ENCODE measurements at regions not wholly inside any gene's neighbourhood (a gene's known extent, or its start where the extent isn't known, plus 50 kb on each side); places are given as distances from the start of the nearest gene placed in this dataset.

DNA sequence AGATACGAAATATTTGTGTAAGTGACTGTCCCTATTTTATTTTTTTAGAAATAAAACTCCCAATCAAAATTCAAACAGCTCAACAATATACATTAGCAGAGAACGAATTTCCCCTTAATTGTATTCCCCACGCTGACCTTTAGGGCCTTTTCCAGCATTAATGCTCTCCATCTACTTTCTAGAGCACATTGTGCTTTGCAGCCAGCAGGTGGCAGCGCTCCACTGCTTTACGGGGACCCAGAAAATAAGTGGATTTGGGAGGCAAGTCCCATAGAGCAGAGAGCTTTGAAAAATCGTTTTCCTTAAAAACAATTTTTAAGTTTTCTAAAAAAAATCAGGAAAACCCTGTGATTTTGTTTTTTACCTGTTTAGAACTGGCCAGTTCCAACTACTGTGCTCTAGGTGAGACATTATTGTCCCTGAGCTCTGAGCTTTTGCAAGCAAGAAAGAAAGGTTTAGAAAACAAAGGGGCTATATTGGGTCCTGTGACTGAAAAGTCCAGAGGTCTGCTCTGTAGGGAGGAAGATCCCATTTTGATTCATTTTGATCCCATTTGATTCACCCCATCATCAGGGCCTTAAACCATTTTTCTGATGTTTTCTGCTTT lies 144.4 kb upstream of the ZNF644 start:
- intact Hi-C loops (cut with micrococcal nuclease; ENCODE audit: unreplicated experiment) (loop anchor here (2.0 to 5.0 kb wide), 6 partner anchors 113 to 1054 kb away; partner anchors contain the start of gene HFM1), in situ Hi-C loops (cut with MboI) (loop anchor here (10.0 to 25.0 kb wide), 2 partner anchors 759 to 1054 kb away; no protein-coding TSS in a partner anchor)
- peak; percentile 90 for ATAC-seq
- no TSS peak for BruUV-seq (replicated peaks)
- SMC1A ChIA-PET (ENCODE audit: uncharacterized antibody, unreplicated experiment): interaction anchor here (0.6 to 5.6 kb wide), 36 partner anchors 12 to 1052 kb away, joined by 3 to 47 read pairs (median 4); partner anchors contain the start of gene ZNF644
- WGBS (ENCODE audit: insufficient coverage, insufficient replicate concordance, low lambda C conversion rate, missing lambda C conversion rate): 0% methylated on average over 6 of the region's 6 CpGs
- Histone ChIP-seq H3K9me3 (replicated peaks; ENCODE audit: control insufficient read depth, insufficient read depth, low read length) (no peaks in the 10 kb centered on the region), H2AFZ (ENCODE audit: control insufficient read depth, low read depth, low read length) (no peak overlapping the region), H3K36me3 (ENCODE audit: control insufficient read depth in 2 of 2, insufficient read depth in 2 of 2, low read length in 1 of 2) (no peaks in the 10 kb centered on the region), H3K9ac (ENCODE audit: control insufficient read depth, insufficient read depth, low read length) (no peak overlapping the region), H3K4me1 (ENCODE audit: control insufficient read depth, insufficient read depth, low read length) (no peaks in the 10 kb centered on the region), H3K4me2 (ENCODE audit: control insufficient read depth, insufficient read depth) (no peak overlapping the region), H3K27ac (ENCODE audit: control insufficient read depth, insufficient read depth) (no peak overlapping the region), H4K20me1 (ENCODE audit: control insufficient read depth, insufficient read depth) (no peaks in the 10 kb centered on the region), H3K79me2 (ENCODE audit: control insufficient read depth, insufficient read depth, low read length) (no peaks in the 10 kb centered on the region), H3K4me3 (no peak overlapping the region), H3K27me3 (replicated peaks in 1 of 2; ENCODE audit: control insufficient read depth in 2 of 2, insufficient read depth in 2 of 2, low read length in 1 of 2) (no peaks in the 10 kb centered on the region)
- RAD21 ChIA-PET (ENCODE audit: unreplicated experiment): interaction anchor here (0.5 to 4.4 kb wide), 25 partner anchors 22 to 1116 kb away, joined by 3 to 46 read pairs (median 4); no protein-coding TSS in a partner anchor
- POLR2A ChIA-PET: no interaction called here
- peak; percentile 75 for FAIRE-seq
- no peak for DNase-seq (ENCODE audit: low read depth, low spot score)
- no peak for TF ChIP-seq SUZ12 (IDR thresholded peaks at IDR 0.05; ENCODE audit: unreplicated experiment)
- peak; percentile 86 for TF ChIP-seq RAD21 (IDR thresholded peaks at IDR 0.05; ENCODE audit: insufficient read depth, low read depth, low read length)
- TF ChIP-seq SMC3 (IDR thresholded peaks at IDR 0.05; ENCODE audit: borderline replicate concordance, low read length): peak; percentile 74
- TF ChIP-seq, protein P1, sequence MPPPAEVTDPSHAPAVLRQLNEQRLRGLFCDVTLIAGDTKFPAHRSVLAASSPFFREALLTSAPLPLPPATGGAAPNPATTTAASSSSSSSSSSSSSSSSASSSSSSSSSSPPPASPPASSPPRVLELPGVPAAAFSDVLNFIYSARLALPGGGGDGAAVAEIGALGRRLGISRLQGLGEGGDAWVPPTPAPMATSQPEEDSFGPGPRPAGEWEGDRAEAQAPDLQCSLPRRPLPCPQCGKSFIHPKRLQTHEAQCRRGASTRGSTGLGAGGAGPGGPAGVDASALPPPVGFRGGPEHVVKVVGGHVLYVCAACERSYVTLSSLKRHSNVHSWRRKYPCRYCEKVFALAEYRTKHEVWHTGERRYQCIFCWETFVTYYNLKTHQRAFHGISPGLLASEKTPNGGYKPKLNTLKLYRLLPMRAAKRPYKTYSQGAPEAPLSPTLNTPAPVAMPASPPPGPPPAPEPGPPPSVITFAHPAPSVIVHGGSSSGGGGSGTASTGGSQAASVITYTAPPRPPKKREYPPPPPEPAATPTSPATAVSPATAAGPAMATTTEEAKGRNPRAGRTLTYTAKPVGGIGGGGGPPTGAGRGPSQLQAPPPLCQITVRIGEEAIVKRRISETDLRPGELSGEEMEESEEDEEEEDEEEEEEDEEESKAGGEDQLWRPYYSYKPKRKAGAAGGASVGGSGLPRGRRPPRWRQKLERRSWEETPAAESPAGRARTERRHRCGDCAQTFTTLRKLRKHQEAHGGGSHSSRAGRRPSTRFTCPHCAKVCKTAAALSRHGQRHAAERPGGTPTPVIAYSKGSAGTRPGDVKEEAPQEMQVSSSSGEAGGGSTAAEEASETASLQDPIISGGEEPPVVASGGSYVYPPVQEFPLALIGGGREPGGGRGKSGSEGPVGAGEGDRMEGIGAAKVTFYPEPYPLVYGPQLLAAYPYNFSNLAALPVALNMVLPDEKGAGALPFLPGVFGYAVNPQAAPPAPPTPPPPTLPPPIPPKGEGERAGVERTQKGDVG (CRISPR knock-in tag; IDR thresholded peaks at IDR 0.05): no peak
- TF ChIP-seq TARDBP (IDR thresholded peaks at IDR 0.05; ENCODE audit: borderline replicate concordance): no peak
- TF ChIP-seq, protein P2, sequence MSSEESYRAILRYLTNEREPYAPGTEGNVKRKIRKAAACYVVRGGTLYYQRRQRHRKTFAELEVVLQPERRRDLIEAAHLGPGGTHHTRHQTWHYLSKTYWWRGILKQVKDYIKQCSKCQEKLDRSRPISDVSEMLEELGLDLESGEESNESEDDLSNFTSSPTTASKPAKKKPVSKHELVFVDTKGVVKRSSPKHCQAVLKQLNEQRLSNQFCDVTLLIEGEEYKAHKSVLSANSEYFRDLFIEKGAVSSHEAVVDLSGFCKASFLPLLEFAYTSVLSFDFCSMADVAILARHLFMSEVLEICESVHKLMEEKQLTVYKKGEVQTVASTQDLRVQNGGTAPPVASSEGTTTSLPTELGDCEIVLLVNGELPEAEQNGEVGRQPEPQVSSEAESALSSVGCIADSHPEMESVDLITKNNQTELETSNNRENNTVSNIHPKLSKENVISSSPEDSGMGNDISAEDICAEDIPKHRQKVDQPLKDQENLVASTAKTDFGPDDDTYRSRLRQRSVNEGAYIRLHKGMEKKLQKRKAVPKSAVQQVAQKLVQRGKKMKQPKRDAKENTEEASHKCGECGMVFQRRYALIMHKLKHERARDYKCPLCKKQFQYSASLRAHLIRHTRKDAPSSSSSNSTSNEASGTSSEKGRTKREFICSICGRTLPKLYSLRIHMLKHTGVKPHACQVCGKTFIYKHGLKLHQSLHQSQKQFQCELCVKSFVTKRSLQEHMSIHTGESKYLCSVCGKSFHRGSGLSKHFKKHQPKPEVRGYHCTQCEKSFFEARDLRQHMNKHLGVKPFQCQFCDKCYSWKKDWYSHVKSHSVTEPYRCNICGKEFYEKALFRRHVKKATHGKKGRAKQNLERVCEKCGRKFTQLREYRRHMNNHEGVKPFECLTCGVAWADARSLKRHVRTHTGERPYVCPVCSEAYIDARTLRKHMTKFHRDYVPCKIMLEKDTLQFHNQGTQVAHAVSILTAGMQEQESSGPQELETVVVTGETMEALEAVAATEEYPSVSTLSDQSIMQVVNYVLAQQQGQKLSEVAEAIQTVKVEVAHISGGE (CRISPR knock-in tag; IDR thresholded peaks at IDR 0.05): no peak
- TF ChIP-seq SREBF1 (IDR thresholded peaks at IDR 0.05; ENCODE audit: low read length): no peak
- TF ChIP-seq, protein P3, sequence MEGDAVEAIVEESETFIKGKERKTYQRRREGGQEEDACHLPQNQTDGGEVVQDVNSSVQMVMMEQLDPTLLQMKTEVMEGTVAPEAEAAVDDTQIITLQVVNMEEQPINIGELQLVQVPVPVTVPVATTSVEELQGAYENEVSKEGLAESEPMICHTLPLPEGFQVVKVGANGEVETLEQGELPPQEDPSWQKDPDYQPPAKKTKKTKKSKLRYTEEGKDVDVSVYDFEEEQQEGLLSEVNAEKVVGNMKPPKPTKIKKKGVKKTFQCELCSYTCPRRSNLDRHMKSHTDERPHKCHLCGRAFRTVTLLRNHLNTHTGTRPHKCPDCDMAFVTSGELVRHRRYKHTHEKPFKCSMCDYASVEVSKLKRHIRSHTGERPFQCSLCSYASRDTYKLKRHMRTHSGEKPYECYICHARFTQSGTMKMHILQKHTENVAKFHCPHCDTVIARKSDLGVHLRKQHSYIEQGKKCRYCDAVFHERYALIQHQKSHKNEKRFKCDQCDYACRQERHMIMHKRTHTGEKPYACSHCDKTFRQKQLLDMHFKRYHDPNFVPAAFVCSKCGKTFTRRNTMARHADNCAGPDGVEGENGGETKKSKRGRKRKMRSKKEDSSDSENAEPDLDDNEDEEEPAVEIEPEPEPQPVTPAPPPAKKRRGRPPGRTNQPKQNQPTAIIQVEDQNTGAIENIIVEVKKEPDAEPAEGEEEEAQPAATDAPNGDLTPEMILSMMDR (IDR thresholded peaks at IDR 0.05 in 2 of 3, conservative IDR thresholded peaks at IDR 0.05 in 1 of 3; ENCODE audit: control insufficient read depth in 2 of 3, extremely low read depth in 1 of 3, insufficient read depth in 1 of 3, low read depth in 3 of 3, low read length in 3 of 3): peak; percentile 76 to 83 (median 76)
- TF ChIP-seq STAT1 (conservative IDR thresholded peaks at IDR 0.05): no peak
- CTCF ChIA-PET: interaction anchor here (0.6 to 5.1 kb wide), 82 partner anchors 8 to 1143 kb away, joined by 3 to 65 read pairs (median 4); partner anchors contain the start of genes CDC7 and ZNF644
